B cell (primary cell): ENCODE measurements at regions not wholly inside any gene's neighbourhood (a gene's known extent, or its start where the extent isn't known, plus 50 kb on each side); places are given as distances from the start of the nearest gene placed in this dataset.

Source experiments
- ATAC-seq: fragments of 200-7000 bp; cut with Tn5 transposase; one replicate; pipeline ENCODE4 v1.10.0; 2021; ENCODE audit warnings: low read depth, mild to moderate bottlenecking, moderate number of reproducible peaks, moderate library complexity
- CTCF ChIA-PET: fragments of 350-600 bp; sonication (Branson Sonifier 250); formaldehyde crosslinking; loops from one replicate; lab custom pipeline; 2021; ENCODE audit warnings: antibody characterized with exemption, inconsistent platforms; lab: Charles Lee
- POLR2A ChIA-PET: fragments of 350-600 bp; sonication (Branson Sonifier 250); formaldehyde crosslinking; loops from one replicate; lab custom pipeline; 2021; ENCODE audit warnings: antibody characterized with exemption; lab: Charles Lee
- DNase-seq: peaks from one replicate; pipeline ENCODE4 v3.0.0; 2013
- H2AFZ ChIP-seq: 2 replicates; pipeline ENCODE4 v1.6.1; 2012; ENCODE audit warnings: mild to moderate bottlenecking, low read depth, low read length; ENCODE audit not compliant: insufficient read depth, poor library complexity, severe bottlenecking
- H3K27ac ChIP-seq, 2 donors: 1 replicate in 1 of 2; 2 replicates in 1 of 2; pipeline ENCODE4 v1.5.1; 2012 to 2013; ENCODE audit warnings: low read length in 2 of 2, mild to moderate bottlenecking in 2 of 2, moderate library complexity in 1 of 2
- H3K27me3 ChIP-seq, 4 experiments: fragments of 200-600 bp in 1 of 4; sonication (generic) in 1 of 4; replicated peaks in 1 of 4; 1 replicate in 2 of 4; 2 replicates in 2 of 4; pipeline versions ENCODE4 v1.6.1 to v1.7.0; 2013 to 2016; ENCODE audit warnings: low read length in 3 of 4, mild to moderate bottlenecking in 2 of 4, mixed read lengths in 1 of 4, moderate library complexity in 1 of 4; ENCODE audit not compliant: insufficient read depth in 4 of 4, control insufficient read depth in 3 of 4; ENCODE audit errors: control extremely low read depth in 1 of 4
- H3K36me3 ChIP-seq, 2 experiments: replicated peaks in 1 of 2; 1 replicate in 1 of 2; 2 replicates in 1 of 2; pipeline versions ENCODE4 v1.6.1 to v1.7.1; 2013; ENCODE audit warnings: low read length in 1 of 2; ENCODE audit not compliant: insufficient read depth in 2 of 2, control insufficient read depth in 1 of 2; ENCODE audit errors: control extremely low read depth in 1 of 2, extremely low read depth in 1 of 2
- H3K4me1 ChIP-seq, 2 donors: fragments of 200-600 bp in 1 of 2; sonication (generic) in 1 of 2; 1 replicate in 1 of 2; 2 replicates in 1 of 2; pipeline versions ENCODE4 v1.5.1 to v1.6.1; 2013 to 2017; ENCODE audit warnings: low read length in 2 of 2; ENCODE audit not compliant: control insufficient read depth in 2 of 2, insufficient read depth in 2 of 2
- H3K4me2 ChIP-seq: replicated peaks from 2 replicates; pipeline ENCODE3; 2012; ENCODE audit warnings: mild to moderate bottlenecking, low read depth, low read length; ENCODE audit not compliant: poor library complexity, severe bottlenecking
- H3K4me3 ChIP-seq, 5 experiments: fragments of 200-600 bp in 1 of 5; sonication (generic) in 1 of 5; 1 replicate in 3 of 5; 2 replicates in 2 of 5; pipeline versions ENCODE4 v1.5.1 to v1.7.0; 2011 to 2016; ENCODE audit warnings: low read length in 4 of 5, mild to moderate bottlenecking in 4 of 5, low read depth in 2 of 5, control low read depth in 1 of 5, moderate library complexity in 1 of 5; ENCODE audit not compliant: insufficient read depth in 1 of 5; ENCODE audit errors: control extremely low read depth in 1 of 5, extremely low read depth in 1 of 5
- H3K79me2 ChIP-seq: fragments of 200-600 bp; sonication (generic); one replicate; pipeline ENCODE4 v1.6.0; 2016; ENCODE audit warnings: low read length; ENCODE audit not compliant: control insufficient read depth, insufficient read depth
- H3K9ac ChIP-seq: fragments of 200-600 bp; sonication (generic); 2 replicates; pipeline ENCODE4 v1.6.1; 2017; ENCODE audit warnings: mild to moderate bottlenecking, low read length, moderate library complexity
- H3K9me3 ChIP-seq, 3 donors: one replicate each; pipeline versions ENCODE4 v1.6.1 to v1.7.1; 2013; ENCODE audit warnings: low read length in 2 of 3; ENCODE audit not compliant: control insufficient read depth in 2 of 3, insufficient read depth in 1 of 3; ENCODE audit errors: control extremely low read depth in 1 of 3
- H4K20me1 ChIP-seq: 2 replicates; pipeline ENCODE4 v1.6.0; 2012; ENCODE audit warnings: mild to moderate bottlenecking, low read length; ENCODE audit not compliant: insufficient read depth, control insufficient read depth, poor library complexity, severe bottlenecking
- H3K27ac Mint-ChIP-seq: one replicate; pipeline ENCODE4 v1.8.0; 2021; ENCODE audit warnings: mixed read lengths
- H3K27me3 Mint-ChIP-seq: one replicate; pipeline ENCODE4 v1.8.0; 2021; ENCODE audit warnings: mixed read lengths
- H3K4me1 Mint-ChIP-seq: one replicate; pipeline ENCODE4 v1.8.0; 2021; ENCODE audit warnings: mixed read lengths
- H3K4me3 Mint-ChIP-seq: one replicate; pipeline ENCODE4 v1.8.0; 2021; ENCODE audit warnings: mixed read lengths
- H3K9me3 Mint-ChIP-seq: one replicate; pipeline ENCODE4 v1.8.0; 2022; ENCODE audit warnings: mixed read lengths; ENCODE audit not compliant: insufficient read depth
- CTCF ChIP-seq: fragments of 200-600 bp; IDR thresholded peaks from one replicate; pipeline ENCODE4 v1.8.0; 2022; ENCODE audit warnings: antibody characterized with exemption, mild to moderate bottlenecking
- EZH2 ChIP-seq: IDR thresholded peaks from 2 replicates; pipeline ENCODE4 v1.6.1; 2012; ENCODE audit warnings: borderline replicate concordance, low read depth, mild to moderate bottlenecking, moderate library complexity, low read length; ENCODE audit not compliant: insufficient read depth, poor library complexity, severe bottlenecking
- WGBS: methylation state at CpG from one replicate; pipeline ENCODE4 v1.1.5; 2013; ENCODE audit warnings: missing lambda C conversion rate; ENCODE audit not compliant: insufficient coverage; 5-methylcytosine and 5-hydroxymethylcytosine counted together
- intact Hi-C: fragments of 100-400 bp; cut with micrococcal nuclease; formaldehyde crosslinking; loops from one replicate; pipeline ENCODE4 v1.10.0; 2022

- Histone ChIP-seq H3K9me3 (no peaks in the 10 kb centered on the region), H4K20me1 (no peaks in the 10 kb centered on the region), H3K4me3 (no peak overlapping the region), H2AFZ (no peak overlapping the region), H3K79me2 (no peaks in the 10 kb centered on the region), H3K4me2 (no peak overlapping the region), H3K27me3 (no peaks in the 10 kb centered on the region), H3K27ac (no peak overlapping the region), H3K36me3 (no peaks in the 10 kb centered on the region), H3K4me1 (no peaks in the 10 kb centered on the region), H3K9ac (no peak overlapping the region)
- H3K4me3 Mint-ChIP-seq: no peak overlapping the region
- DNase-seq (no peak), ATAC-seq (no peak)
- no peaks in the 10 kb centered on the region for H3K9me3 Mint-ChIP-seq
- no CpG with 5 or more reads among the region's 3 CpGs for WGBS
- TF ChIP-seq EZH2: no peak
- no peak for TF ChIP-seq CTCF
- no peaks in the 10 kb centered on the region for H3K4me1 Mint-ChIP-seq
- POLR2A ChIA-PET: no interaction called here
- CTCF ChIA-PET: no interaction called here
- H3K27me3 Mint-ChIP-seq: no peaks in the 10 kb centered on the region
- H3K27ac Mint-ChIP-seq: no peak overlapping the region
- intact Hi-C loops: no loop called here
Observed at GRCh38 chr13:107843681-107844080, 371.7 kb downstream of the LIG4 start.

- Histone ChIP-seq H3K4me1 (no peaks in the 10 kb centered on the region), H2AFZ (no peak overlapping the region), H3K9ac (no peak overlapping the region), H3K27me3 (no peaks in the 10 kb centered on the region), H3K79me2 (no peaks in the 10 kb centered on the region), H4K20me1 (no peaks in the 10 kb centered on the region), H3K27ac (no peak overlapping the region), H3K4me3 (no peak overlapping the region), H3K4me2 (no peak overlapping the region), H3K36me3 (no peaks in the 10 kb centered on the region), H3K9me3 (no peaks in the 10 kb centered on the region)
- no peaks in the 10 kb centered on the region for H3K4me1 Mint-ChIP-seq
- ATAC-seq: no peak
- TF ChIP-seq EZH2: no peak
- no peak for TF ChIP-seq CTCF
- no peak overlapping the region for H3K27ac Mint-ChIP-seq
- DNase-seq: no peak
- POLR2A ChIA-PET: no interaction called here
- H3K27me3 Mint-ChIP-seq: no peaks in the 10 kb centered on the region
- H3K4me3 Mint-ChIP-seq: no peak overlapping the region
- WGBS: 40% methylated on average over 1 of the region's 4 CpGs
- intact Hi-C loops: no loop called here
- no peaks in the 10 kb centered on the region for H3K9me3 Mint-ChIP-seq
- CTCF ChIA-PET: no interaction called here
Observed at GRCh38 chr13:107843281-107843680, 372.1 kb downstream of the LIG4 start.
